CD14-positive monocyte (primary cell): ENCODE measurements at regions not wholly inside any gene's neighbourhood (a gene's known extent, or its start where the extent isn't known, plus 50 kb on each side); places are given as distances from the start of the nearest gene placed in this dataset.

ENCODE experiments used
- DNase-seq, 3 donors: peaks; one replicate each; pipeline ENCODE4 v3.0.0-alpha.2; 2011 to 2022
- H2AFZ ChIP-seq: 2 replicates; pipeline ENCODE4 v1.6.0; 2012; ENCODE audit warnings: mild to moderate bottlenecking, low read depth, low read length, inconsistent platforms; ENCODE audit not compliant: insufficient read depth, poor library complexity, severe bottlenecking
- H3K27ac ChIP-seq, 2 donors: 1 replicate in 1 of 2; 2 replicates in 1 of 2; pipeline ENCODE4 v1.5.1; 2012 to 2013; ENCODE audit warnings: low read length in 2 of 2, control low read depth in 1 of 2, inconsistent platforms in 1 of 2, low read depth in 1 of 2, mild to moderate bottlenecking in 1 of 2
- H3K27me3 ChIP-seq, 2 donors: one replicate each; pipeline versions ENCODE4 v1.6.0 to v1.6.1; 2011 to 2013; ENCODE audit warnings: low read length in 2 of 2; ENCODE audit not compliant: control insufficient read depth in 2 of 2, insufficient read depth in 2 of 2
- H3K36me3 ChIP-seq, 2 donors: replicated peaks in 1 of 2; 1 replicate in 1 of 2; 2 replicates in 1 of 2; pipeline versions ENCODE4 v1.5.1 to v1.6.1; 2012 to 2013; ENCODE audit warnings: low read length in 2 of 2, control low read depth in 1 of 2, inconsistent platforms in 1 of 2, mild to moderate bottlenecking in 1 of 2; ENCODE audit not compliant: insufficient read depth in 2 of 2, control insufficient read depth in 1 of 2
- H3K4me1 ChIP-seq, 2 donors: 1 replicate in 1 of 2; 2 replicates in 1 of 2; pipeline versions ENCODE4 v1.5.1 to v1.6.1; 2012 to 2013; ENCODE audit warnings: low read length in 2 of 2, control low read depth in 1 of 2, inconsistent platforms in 1 of 2, mild to moderate bottlenecking in 1 of 2, moderate library complexity in 1 of 2; ENCODE audit not compliant: insufficient read depth in 2 of 2, control insufficient read depth in 1 of 2
- H3K4me2 ChIP-seq: replicated peaks from 2 replicates; pipeline ENCODE3; 2012; ENCODE audit warnings: low read length, moderate library complexity, mild to moderate bottlenecking; ENCODE audit not compliant: poor library complexity, severe bottlenecking; ENCODE audit errors: extremely low read depth
- H3K4me3 ChIP-seq, 3 experiments: fragments of 200-600 bp in 1 of 3; sonication (generic) in 1 of 3; replicated peaks in 1 of 3; 1 replicate in 2 of 3; 2 replicates in 1 of 3; pipeline ENCODE4 v1.5.1; 2011 to 2013; ENCODE audit warnings: low read length in 3 of 3, mild to moderate bottlenecking in 3 of 3, control low read depth in 2 of 3, low read depth in 2 of 3, inconsistent platforms in 1 of 3, moderate library complexity in 1 of 3
- H3K79me2 ChIP-seq: 2 replicates; pipeline ENCODE4 v1.6.0; 2012; ENCODE audit warnings: mild to moderate bottlenecking, control low read depth, inconsistent platforms, low read length, moderate library complexity; ENCODE audit not compliant: insufficient read depth
- H3K9ac ChIP-seq: 2 replicates; pipeline ENCODE4 v1.6.0; 2017; ENCODE audit warnings: low read length, mild to moderate bottlenecking; ENCODE audit not compliant: insufficient read depth, poor library complexity, severe bottlenecking
- H3K9me3 ChIP-seq, 2 donors: replicated peaks in 1 of 2; 1 replicate in 1 of 2; 2 replicates in 1 of 2; pipeline versions ENCODE4 v1.5.1 to v1.6.1; 2012 to 2013; ENCODE audit warnings: low read length in 2 of 2, control low read depth in 1 of 2; ENCODE audit not compliant: control insufficient read depth in 1 of 2, insufficient read depth in 1 of 2
- H4K20me1 ChIP-seq: 2 replicates; pipeline ENCODE4 v1.6.0; 2012; ENCODE audit warnings: mild to moderate bottlenecking, low read length, control low read depth, moderate library complexity; ENCODE audit not compliant: insufficient read depth
- H3K27ac Mint-ChIP-seq, 7 donors: one replicate each; pipeline ENCODE4 v1.8.0; 2020; ENCODE audit warnings: mild to moderate bottlenecking in 7 of 7, mixed read lengths in 7 of 7, moderate library complexity in 6 of 7, inconsistent platforms in 2 of 7
- H3K27me3 Mint-ChIP-seq, 3 donors: one replicate each; pipeline ENCODE4 v1.8.0; 2021 to 2022; ENCODE audit warnings: low read depth in 3 of 3, mild to moderate bottlenecking in 3 of 3, mixed read lengths in 3 of 3, moderate library complexity in 3 of 3, inconsistent platforms in 1 of 3
- H3K36me3 Mint-ChIP-seq, 2 donors: one replicate each; pipeline ENCODE4 v1.8.0; 2020; ENCODE audit warnings: mixed read lengths in 2 of 2, inconsistent platforms in 1 of 2, mild to moderate bottlenecking in 1 of 2
- H3K4me1 Mint-ChIP-seq: one replicate; pipeline ENCODE4 v1.8.0; 2020; ENCODE audit warnings: mild to moderate bottlenecking, mixed read lengths
- H3K4me3 Mint-ChIP-seq, 2 donors: one replicate each; pipeline ENCODE4 v1.8.0; 2020; ENCODE audit warnings: mild to moderate bottlenecking in 2 of 2, mixed read lengths in 2 of 2, moderate library complexity in 1 of 2
- H3K9me3 Mint-ChIP-seq, 7 donors: one replicate each; pipeline ENCODE4 v1.8.0; 2020 to 2022; ENCODE audit warnings: mixed read lengths in 7 of 7, mild to moderate bottlenecking in 6 of 7, moderate library complexity in 6 of 7, inconsistent platforms in 2 of 7
- CTCF ChIP-seq: fragments of 200-600 bp; IDR thresholded peaks from one replicate; pipeline ENCODE4 v1.8.0; 2022; ENCODE audit warnings: antibody characterized with exemption, mild to moderate bottlenecking
- WGBS: methylation state at CpG from one replicate; pipeline ENCODE4 v1.1.5; 2013; ENCODE audit warnings: missing lambda C conversion rate; ENCODE audit not compliant: insufficient coverage; 5-methylcytosine and 5-hydroxymethylcytosine counted together
- intact Hi-C, 2 donors: fragments of 100-400 bp; cut with micrococcal nuclease; formaldehyde crosslinking; loops; one replicate each; pipeline versions ENCODE4 v1.15.0 to v1.15.1; 2023

GRCh38 chr4:149211876-149212275 is 603.8 kb downstream of the IQCM start:
- Histone ChIP-seq H3K36me3 (no peaks in the 10 kb centered on the region), H2AFZ (no peak overlapping the region), H3K9ac (no peak overlapping the region), H3K4me3 (no peak overlapping the region), H3K27ac (no peak overlapping the region), H3K9me3 (no peaks in the 10 kb centered on the region), H4K20me1 (no peaks in the 10 kb centered on the region), H3K4me2 (no peak overlapping the region), H3K4me1 (no peaks in the 10 kb centered on the region), H3K27me3 (no peaks in the 10 kb centered on the region), H3K79me2 (no peaks in the 10 kb centered on the region)
- DNase-seq, result no peak
- Mint-ChIP-seq H3K4me3 (no peak overlapping the region), H3K4me1 (no peaks in the 10 kb centered on the region), H3K36me3 (no peaks in the 10 kb centered on the region), H3K27me3 (no peaks in the 10 kb centered on the region), H3K27ac (no peak overlapping the region), H3K9me3 (peaks cover 0 to 3% (median 0%) of the 10 kb centered on the region in 7 donors)
- no CpG with 5 or more reads among the region's 1 CpG for WGBS
- intact Hi-C loops, result no loop called here
- TF ChIP-seq CTCF, result no peak

GRCh38 chr4:149203256-149204001 is 612.2 kb downstream of the IQCM start:
- H4K20me1 ChIP-seq, result no peaks in the 10 kb centered on the region
- Mint-ChIP-seq H3K4me3 (no peak overlapping the region), H3K9me3 (peaks cover 0 to 5% (median 0%) of the 10 kb centered on the region in 7 donors), H3K27ac (no peak overlapping the region), H3K27me3 (no peaks in the 10 kb centered on the region), H3K36me3 (no peaks in the 10 kb centered on the region), H3K4me1 (no peaks in the 10 kb centered on the region)
- H3K27me3 ChIP-seq, result no peaks in the 10 kb centered on the region
- no peak overlapping the region for H3K4me3 ChIP-seq
- no peaks in the 10 kb centered on the region for H3K9me3 ChIP-seq
- H2AFZ ChIP-seq, result no peak overlapping the region
- no peak for DNase-seq
- WGBS, result 100% methylated on average over 1 of the region's 4 CpGs
- TF ChIP-seq CTCF, result no peak
- H3K36me3 ChIP-seq, result no peaks in the 10 kb centered on the region
- no peak overlapping the region for H3K4me2 ChIP-seq
- intact Hi-C loops, result no loop called here
- H3K27ac ChIP-seq, result no peak overlapping the region
- H3K79me2 ChIP-seq, result no peaks in the 10 kb centered on the region
- H3K9ac ChIP-seq, result no peak overlapping the region
- no peaks in the 10 kb centered on the region for H3K4me1 ChIP-seq
